ENCODE measurements at regions not wholly inside any gene's neighbourhood (a gene's known extent, or its start where the extent isn't known, plus 50 kb on each side); places are given as distances from the start of the nearest gene placed in this dataset.

- CTCF ChIA-PET, result no interaction called here
- BruUV-seq (replicated peaks), result no TSS peak
- H3K4me2 ChIP-seq (ENCODE audit: insufficient read depth, low read length), result no peak overlapping the region
- intact Hi-C loops (cut with micrococcal nuclease), result no loop called here
- no peak overlapping the region for H3K4me3 ChIP-seq (replicated peaks in 1 of 3; ENCODE audit: insufficient read depth in 1 of 3, low read depth in 1 of 3, low read length in 3 of 3)
- FAIRE-seq, result no peak
- no peak for TF ChIP-seq MAX (IDR thresholded peaks at IDR 0.05; ENCODE audit: insufficient read depth, insufficient read length)
- no peak for TF ChIP-seq POLR2A (IDR thresholded peaks at IDR 0.05; ENCODE audit: low read depth, low read length)
- no peak for TF ChIP-seq MYC (IDR thresholded peaks at IDR 0.05; ENCODE audit: low read depth, low read length)
- TF ChIP-seq FOS (IDR thresholded peaks at IDR 0.05; ENCODE audit: borderline replicate concordance, insufficient read depth, low read length), result no peak
- no peak for TF ChIP-seq CTCF (IDR thresholded peaks at IDR 0.05; ENCODE audit: extremely low read depth in 1 of 2, insufficient read depth in 1 of 2, low read depth in 1 of 2, low read length in 2 of 2)
- no peak for TF ChIP-seq JUN (IDR thresholded peaks at IDR 0.05; ENCODE audit: borderline replicate concordance, insufficient read depth, insufficient read length, low read depth)
- no peak for TF ChIP-seq GATA2 (IDR thresholded peaks at IDR 0.05; ENCODE audit: insufficient read depth, insufficient read length, low read depth, low read length)
- TF ChIP-seq EZH2 (IDR thresholded peaks at IDR 0.05; ENCODE audit: borderline replicate concordance, low read depth, low read length, severe bottlenecking), result no peak
- no peak for TF ChIP-seq POLR2AphosphoS5 (IDR thresholded peaks at IDR 0.05; ENCODE audit: insufficient read depth, low read depth, low read length)
- no peaks in the 10 kb centered on the region for H3K9me3 ChIP-seq (replicated peaks; ENCODE audit: control insufficient read depth, insufficient read depth, low read length)
- no peaks in the 10 kb centered on the region for H3K36me3 ChIP-seq (ENCODE audit: control insufficient read depth in 2 of 2, extremely low read depth in 1 of 2, insufficient read depth in 2 of 2, low read length in 2 of 2)
- no peak for DNase-seq (ENCODE audit: low read depth, low spot score)
- POLR2A ChIA-PET, result no interaction called here
- H4K20me1 ChIP-seq (replicated peaks; ENCODE audit: control insufficient read depth, extremely low read depth, insufficient read depth, low read length), result no peaks in the 10 kb centered on the region
- H3K4me1 ChIP-seq (ENCODE audit: control insufficient read depth, extremely low read depth, insufficient read depth, low read length), result no peaks in the 10 kb centered on the region
- H3K27me3 ChIP-seq (ENCODE audit: control insufficient read depth in 2 of 2, insufficient read depth in 2 of 2, low read length in 2 of 2), result no peaks in the 10 kb centered on the region
- dilution Hi-C loops (cut with MboI; ENCODE audit: extremely low pct_ligation_motif_present, low sequenced_read_pairs), result no loop called here
- no peaks in the 10 kb centered on the region for H3K9me1 ChIP-seq (replicated peaks; ENCODE audit: control insufficient read depth, extremely low read depth, insufficient read depth, low read length)
- no peak overlapping the region for H2AFZ ChIP-seq (ENCODE audit: low read depth, low read length)
- H3K79me2 ChIP-seq (ENCODE audit: control insufficient read depth, insufficient read depth, low read length), result no peaks in the 10 kb centered on the region
- H3K27ac ChIP-seq (ENCODE audit: insufficient read depth, low read depth, low read length), result no peak overlapping the region
- no peak overlapping the region for H3K9ac ChIP-seq (replicated peaks; ENCODE audit: extremely low read depth, insufficient read depth, low read length)
These were observed 240.6 kb upstream of the NT5C1B start for GRCh38 chr2:18829976-18830375.

All from endothelial cell of umbilical vein (primary cell).